ENCODE measurements at regions not wholly inside any gene's neighbourhood (a gene's known extent, or its start where the extent isn't known, plus 50 kb on each side); places are given as distances from the start of the nearest gene placed in this dataset.
"Not testable (repeated sequence)": the region's sequence is repeated elsewhere in the genome, so short reads cannot be mapped to it uniquely, and the experiment has no call there.

- DNase-seq (ENCODE audit: low spot score) = no peak
- Histone ChIP-seq H3K4me3 (no peak overlapping the region), H3K27ac (no peak overlapping the region)
- TF ChIP-seq CTCF (IDR thresholded peaks at IDR 0.05) = no peak
These were observed 583.6 kb upstream of the LRRN3 start for GRCh38 chr7:110507369-110507768.

- Histone ChIP-seq H3K4me3 (no peak overlapping the region), H3K27ac (no peak overlapping the region)
- no peak for DNase-seq (ENCODE audit: low spot score)
- TF ChIP-seq CTCF (IDR thresholded peaks at IDR 0.05) = no peak
These were observed 583.1 kb upstream of the LRRN3 start for GRCh38 chr7:110507832-110508231.

GRCh38 chr7:110514975-110515551, 575.9 kb upstream of the LRRN3 start:
- not testable (repeated sequence) for H3K27ac ChIP-seq; DNase-seq (ENCODE audit: low spot score); H3K4me3 ChIP-seq

GRCh38 chr7:110519851-110520250, 571.1 kb upstream of the LRRN3 start:
- TF ChIP-seq CTCF (IDR thresholded peaks at IDR 0.05) = no peak
- H3K4me3 ChIP-seq = no peak overlapping the region
- no peak for DNase-seq (ENCODE audit: low spot score)

GRCh38 chr7:110521357-110521911, 569.5 kb upstream of the LRRN3 start:
- no peak overlapping the region for H3K4me3 ChIP-seq
- H3K27ac ChIP-seq = no peak overlapping the region
- no peak for TF ChIP-seq CTCF (IDR thresholded peaks at IDR 0.05)
- DNase-seq (ENCODE audit: low spot score) = no peak

More at GRCh38 chr7:110519851-110520250, 571.1 kb upstream of the LRRN3 start:
- no peak overlapping the region for H3K27ac ChIP-seq

- no peak for DNase-seq (ENCODE audit: low spot score)
These were observed 568.7 kb upstream of the LRRN3 start for GRCh38 chr7:110522061-110522760.

GRCh38 chr7:110522761-110523200, 568.1 kb upstream of the LRRN3 start:
- Histone ChIP-seq H3K27ac (no peak overlapping the region), H3K4me3 (no peak overlapping the region)
- DNase-seq (ENCODE audit: low spot score) = no peak
- no peak for TF ChIP-seq CTCF (IDR thresholded peaks at IDR 0.05)

More at GRCh38 chr7:110522061-110522760, 568.7 kb upstream of the LRRN3 start:
- H3K4me3 ChIP-seq = no peak overlapping the region
- H3K27ac ChIP-seq = no peak overlapping the region
- no peak for TF ChIP-seq CTCF (IDR thresholded peaks at IDR 0.05)
